GM19238 (cell line): ENCODE measurements at regions not wholly inside any gene's neighbourhood (a gene's known extent, or its start where the extent isn't known, plus 50 kb on each side); places are given as distances from the start of the nearest gene placed in this dataset.
A peak's percentile ranks its signal among the peaks of the same experiment; 100 is the strongest.
"Not testable (repeated sequence)": the region's sequence is repeated elsewhere in the genome, so short reads cannot be mapped to it uniquely, and the experiment has no call there.

ENCODE experiments used
- DNase-seq: peaks from one replicate; pipeline ENCODE4 v3.0.0; 2011; ENCODE audit warnings: low spot score; ENCODE audit not compliant: insufficient read length

GRCh38 chr7:24129597-24129996 lies 154.4 kb upstream of the NPY start:
- DNase-seq: no peak

- no peak for DNase-seq
These were observed 153.4 kb upstream of the NPY start for GRCh38 chr7:24130631-24131030.

GRCh38 chr7:24133691-24134090 lies 150.3 kb upstream of the NPY start:
- DNase-seq: peak; percentile 9

GRCh38 chr7:24134535-24134934 lies 149.5 kb upstream of the NPY start:
- DNase-seq: no peak

GRCh38 chr7:24135003-24135817 lies 148.8 kb upstream of the NPY start:
- peak; percentile 21 for DNase-seq

- DNase-seq: no peak
These were observed 146.7 kb upstream of the NPY start for GRCh38 chr7:24137338-24137737.

- no peak for DNase-seq
These were observed 145.6 kb upstream of the NPY start for GRCh38 chr7:24138343-24138742.

GRCh38 chr7:24140001-24140400 lies 144.0 kb upstream of the NPY start:
- DNase-seq: no peak

- no peak for DNase-seq
These were observed 142.0 kb upstream of the NPY start for GRCh38 chr7:24141874-24142509.

- DNase-seq: no peak
These were observed 140.4 kb upstream of the NPY start for GRCh38 chr7:24143547-24143946.

- no peak for DNase-seq
These were observed 132.0 kb upstream of the NPY start for GRCh38 chr7:24151944-24152343.

GRCh38 chr7:24152356-24152755 lies 131.6 kb upstream of the NPY start:
- no peak for DNase-seq

- no peak for DNase-seq
These were observed 131.0 kb upstream of the NPY start for GRCh38 chr7:24152877-24153472.

- DNase-seq: no peak
These were observed 126.3 kb upstream of the NPY start for GRCh38 chr7:24157666-24158065.

- no peak for DNase-seq
These were observed 125.0 kb upstream of the NPY start for GRCh38 chr7:24158975-24159374.

- DNase-seq: no peak
These were observed 119.6 kb upstream of the NPY start for GRCh38 chr7:24164401-24164800.

- no peak for DNase-seq
These were observed 114.8 kb upstream of the NPY start for GRCh38 chr7:24169077-24169624.

- DNase-seq: not testable (repeated sequence)
These were observed 112.0 kb upstream of the NPY start for GRCh38 chr7:24171951-24172350.

- DNase-seq: no peak
These were observed 111.1 kb upstream of the NPY start for GRCh38 chr7:24172856-24173255.

- no peak for DNase-seq
These were observed 108.4 kb upstream of the NPY start for GRCh38 chr7:24175603-24176002.

- no peak for DNase-seq
These were observed 105.0 kb upstream of the NPY start for GRCh38 chr7:24178811-24179570.

- DNase-seq: no peak
These were observed 92.6 kb upstream of the NPY start for GRCh38 chr7:24191362-24191761.
